SK-MEL-5 (cell line): ENCODE measurements at regions not wholly inside any gene's neighbourhood (a gene's known extent, or its start where the extent isn't known, plus 50 kb on each side); places are given as distances from the start of the nearest gene placed in this dataset.

ENCODE experiments used
- DNase-seq: peaks from one replicate; pipeline ENCODE4 v3.0.0-alpha.2; 2016; ENCODE audit warnings: low read depth, low spot score
- in situ Hi-C: cut with HindIII; loops from 2 replicates; pipeline ENCODE4 v1.10.0; 2016; ENCODE audit warnings: low sequenced_read_pairs, high pct_unique_total_duplicates, low pct_unique_long_range_greater_than_20kb

- peak; percentile 76 for DNase-seq
- in situ Hi-C loops, result no loop called here
These were observed 353.9 kb upstream of the DDI1 start for GRCh38 chr11:103682318-103683184.

DNA sequence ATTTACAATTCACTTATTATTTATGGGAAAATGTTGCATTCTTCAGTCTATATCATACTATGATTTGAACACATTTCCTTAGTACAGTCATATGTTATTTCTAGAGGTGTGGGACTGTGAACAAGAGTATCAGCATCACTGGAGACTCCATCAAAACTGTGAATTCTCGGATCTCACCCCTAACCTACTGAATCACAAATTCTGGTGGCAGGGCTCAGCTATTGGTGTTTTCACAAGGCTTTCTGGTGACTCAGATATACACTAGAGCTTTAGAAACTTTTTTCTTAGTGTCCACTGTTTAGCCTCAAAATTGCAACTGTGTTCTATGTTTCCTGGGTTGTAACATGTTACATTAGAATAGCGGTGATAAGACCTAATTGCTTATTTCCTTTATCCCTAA lies 352.9 kb upstream of the DDI1 start:
- no peak for DNase-seq
- in situ Hi-C loops, result no loop called here

GRCh38 chr11:103688924-103689323 lies 347.5 kb upstream of the DDI1 start:
- no peak for DNase-seq
- in situ Hi-C loops, result no loop called here

GRCh38 chr11:103690356-103690755 lies 346.1 kb upstream of the DDI1 start:
- no peak for DNase-seq
- in situ Hi-C loops, result no loop called here

DNA sequence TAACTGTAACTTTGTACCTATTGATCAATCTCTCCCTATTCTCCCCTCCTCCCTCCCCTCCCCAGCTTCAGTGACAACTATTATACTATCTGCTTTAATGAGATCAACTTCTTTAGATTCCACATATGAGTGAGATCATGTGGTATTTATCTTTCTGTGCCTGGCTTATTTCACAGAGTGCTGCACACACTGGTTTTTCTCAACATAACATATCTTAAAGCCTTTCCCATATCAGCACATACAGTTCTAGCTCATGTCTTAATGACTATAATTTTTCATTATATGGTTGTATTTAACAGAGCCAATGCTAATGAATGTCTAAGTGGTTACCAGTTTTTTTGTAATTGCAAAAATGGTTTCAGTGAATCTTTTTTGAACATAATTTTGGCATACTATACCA lies 340.3 kb upstream of the DDI1 start:
- DNase-seq, result no peak
- in situ Hi-C loops, result no loop called here

GRCh38 chr11:103699216-103699615 lies 337.2 kb upstream of the DDI1 start:
- DNase-seq, result peak; percentile 2
- in situ Hi-C loops, result no loop called here

DNA sequence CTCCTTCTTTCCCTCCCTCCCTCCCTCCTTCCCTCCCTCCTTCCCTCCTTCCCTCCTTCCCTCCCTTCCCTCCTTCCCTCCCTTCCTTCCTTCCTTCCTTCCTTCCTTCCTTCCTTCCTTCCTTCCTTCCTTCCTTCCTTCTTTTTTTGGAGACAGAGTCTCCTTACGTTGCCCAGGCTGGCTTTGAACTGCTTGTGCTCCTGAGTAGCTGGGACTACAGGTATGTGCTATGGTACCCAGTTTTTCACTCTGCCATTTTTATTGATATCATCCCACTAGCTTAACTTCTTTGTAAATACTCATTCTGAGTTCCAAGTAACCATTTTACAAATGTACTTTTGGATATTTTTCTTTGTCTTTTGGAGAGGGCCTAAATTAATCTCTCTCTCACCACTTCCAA lies 336.8 kb upstream of the DDI1 start:
- in situ Hi-C loops, result no loop called here
- no peak for DNase-seq

- no peak for DNase-seq
- in situ Hi-C loops, result no loop called here
These were observed 335.8 kb upstream of the DDI1 start for GRCh38 chr11:103700622-103701021.

DNA sequence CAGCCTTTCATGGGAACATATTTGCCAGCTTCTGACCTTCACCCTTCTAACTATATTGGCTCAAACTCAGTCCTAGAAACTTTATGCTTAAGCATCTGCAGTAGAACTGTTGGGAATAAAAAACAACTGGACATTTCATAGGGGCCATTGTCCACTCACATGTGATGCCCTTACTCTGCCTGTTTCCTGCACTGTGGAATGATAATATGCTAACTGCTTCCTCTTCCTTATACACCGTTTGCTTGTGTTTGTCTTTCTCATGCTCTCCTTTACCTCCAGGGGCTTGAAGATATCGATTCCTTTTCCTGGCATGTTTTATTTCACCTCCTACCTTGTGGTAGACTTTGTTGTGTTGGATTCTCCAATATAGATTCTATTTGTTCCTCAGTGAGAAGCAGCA lies 333.0 kb upstream of the DDI1 start:
- in situ Hi-C loops, result no loop called here
- DNase-seq, result no peak

GRCh38 chr11:103703954-103704353 lies 332.5 kb upstream of the DDI1 start:
- in situ Hi-C loops, result no loop called here
- no peak for DNase-seq

- in situ Hi-C loops, result no loop called here
- no peak for DNase-seq
These were observed 330.8 kb upstream of the DDI1 start for GRCh38 chr11:103705642-103706041.

GRCh38 chr11:103709371-103709770 lies 327.1 kb upstream of the DDI1 start:
- in situ Hi-C loops, result no loop called here
- no peak for DNase-seq

DNA sequence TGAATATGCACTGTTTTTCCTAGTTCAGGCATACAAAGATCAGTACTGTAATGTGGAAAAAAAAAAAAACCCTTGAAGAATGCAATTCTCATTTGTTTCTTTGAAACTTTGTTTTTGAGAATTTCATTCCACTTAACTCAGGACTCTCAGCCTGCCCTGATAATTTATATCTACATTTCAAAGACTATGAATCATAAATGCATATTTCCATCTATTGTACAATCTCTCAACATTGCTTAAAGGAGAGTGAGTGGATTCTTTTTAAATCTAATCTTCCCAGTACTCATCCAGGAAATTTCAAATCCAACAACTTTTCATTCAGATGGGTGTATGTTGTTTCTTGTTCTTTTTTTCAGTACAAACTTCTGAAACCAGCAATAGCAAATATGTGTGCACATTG lies 322.2 kb upstream of the DDI1 start:
- no peak for DNase-seq
- in situ Hi-C loops, result no loop called here

DNA sequence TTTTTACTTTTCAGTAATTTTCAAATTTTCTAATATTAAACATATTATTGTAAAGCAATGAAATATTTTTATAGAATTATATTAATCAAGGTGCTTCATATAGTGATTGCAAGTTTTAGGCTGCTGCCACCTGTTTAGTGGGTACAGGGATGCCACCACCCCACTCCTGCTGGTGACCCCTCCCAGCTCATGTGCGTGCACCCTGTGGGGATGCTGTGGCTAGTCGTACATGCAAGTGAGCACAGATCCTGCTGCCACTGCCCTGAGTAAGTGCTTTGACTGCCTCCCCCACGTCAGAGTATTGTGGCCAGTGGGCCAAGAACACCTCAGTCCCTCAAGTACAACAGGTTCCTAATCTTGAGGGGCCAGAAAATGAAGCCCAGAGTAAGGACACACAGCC lies 320.1 kb upstream of the DDI1 start:
- no peak for DNase-seq
- in situ Hi-C loops, result no loop called here

- in situ Hi-C loops, result no loop called here
- DNase-seq, result no peak
These were observed 309.2 kb upstream of the DDI1 start for GRCh38 chr11:103727262-103727661.

GRCh38 chr11:103729617-103730016 lies 306.8 kb upstream of the DDI1 start:
- no peak for DNase-seq
- in situ Hi-C loops, result no loop called here

- in situ Hi-C loops, result no loop called here
- DNase-seq, result peak; percentile 6
These were observed 306.1 kb upstream of the DDI1 start for GRCh38 chr11:103730131-103730940.

GRCh38 chr11:103731670-103732069 lies 304.8 kb upstream of the DDI1 start:
- DNase-seq, result no peak
- in situ Hi-C loops, result no loop called here

DNA sequence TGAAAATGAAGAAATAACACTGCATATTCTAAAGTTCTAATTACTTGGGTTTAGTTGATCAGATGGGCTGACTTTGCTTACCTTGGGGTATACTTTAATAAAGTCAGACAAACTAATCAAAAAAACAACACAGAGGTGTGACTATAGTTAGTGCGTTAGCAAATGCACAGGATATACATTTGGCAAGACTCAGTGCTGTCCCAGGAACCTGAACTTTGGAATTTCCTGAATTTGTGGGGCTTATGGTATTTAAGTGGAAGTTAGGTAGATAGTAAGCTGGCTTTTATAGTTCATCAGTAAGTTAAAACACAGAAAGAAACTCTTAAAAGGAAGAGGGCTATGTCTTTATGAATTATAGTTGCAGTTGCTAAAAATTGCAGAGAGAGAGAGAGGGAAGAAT lies 302.6 kb upstream of the DDI1 start:
- DNase-seq, result no peak
- in situ Hi-C loops, result no loop called here
